HepG2 (cell line): ENCODE measurements at regions not wholly inside any gene's neighbourhood (a gene's known extent, or its start where the extent isn't known, plus 50 kb on each side); places are given as distances from the start of the nearest gene placed in this dataset.

Experiments used
- ATAC-seq: fragments of 200-7000 bp; cut with Tn5 transposase; 3 replicates; pipeline ENCODE4 v1.9.1; 2020; ENCODE audit warnings: mild to moderate bottlenecking, moderate library complexity
- BruUV-seq: library from RNA; stranded (reverse); fragments of 400-500 nt; replicated peaks from 2 replicates; lab custom pipeline; 2021; lab: Mats Ljungman, UMichigan
- CTCF ChIA-PET: fragments of 300-600 bp; formaldehyde crosslinking; extraction: SDS; loops from one replicate; lab custom pipeline; 2021; ENCODE audit warnings: low total read pairs, inconsistent platforms, low intra/inter-chr PET ratio; lab: Yijun Ruan, JAX
- POLR2A ChIA-PET: fragments of 350-600 bp; sonication (Branson Sonifier 250); formaldehyde crosslinking; loops from one replicate; lab custom pipeline; 2020; ENCODE audit warnings: antibody characterized with exemption, inconsistent platforms; lab: Yijun Ruan, JAX
- DNase-seq: peaks from one replicate; pipeline ENCODE4 v3.0.0-alpha.2; 2015; ENCODE audit warnings: low spot score
- FAIRE-seq: peaks from 3 replicates; lab custom pipeline; 2011; peaks lifted over from hg19 to GRCh38; lab: Jason Lieb, UNC
- H2AFZ ChIP-seq: one replicate; pipeline ENCODE4 v1.6.1; 2011; ENCODE audit warnings: low read length, inconsistent platforms
- H3K27ac ChIP-seq: fragments of 300-600 bp; 3 replicates; pipeline ENCODE4 v1.8.0; 2011; ENCODE audit warnings: mixed run types, mild to moderate bottlenecking, mixed read lengths, low read length, inconsistent platforms; ENCODE audit not compliant: insufficient read depth; ENCODE audit errors: extremely low read length
- H3K27me3 ChIP-seq, 2 experiments: fragments of 200-600 bp in 1 of 2; 2 replicates in 1 of 2; 3 replicates in 1 of 2; pipeline versions ENCODE4 v1.6.0 to v1.8.0; 2011; ENCODE audit warnings: low read length in 2 of 2, mild to moderate bottlenecking in 2 of 2, moderate library complexity in 2 of 2, inconsistent platforms in 1 of 2; ENCODE audit not compliant: insufficient read depth in 2 of 2, control insufficient read depth in 1 of 2
- H3K36me3 ChIP-seq, 2 experiments: fragments of 200-600 bp in 1 of 2; replicated peaks in 1 of 2; 2 replicates in 1 of 2; 3 replicates in 1 of 2; pipeline versions ENCODE4 v1.5.1 to v1.8.0; 2011; ENCODE audit warnings: low read length in 2 of 2, inconsistent platforms in 1 of 2; ENCODE audit not compliant: insufficient read depth in 2 of 2, control insufficient read depth in 1 of 2
- H3K4me1 ChIP-seq: 2 replicates; pipeline ENCODE4 v1.5.1; 2012; ENCODE audit warnings: low read length, inconsistent platforms; ENCODE audit not compliant: insufficient read depth
- H3K4me2 ChIP-seq: 2 replicates; pipeline ENCODE4 v1.6.0; 2011; ENCODE audit warnings: low read depth, low read length, inconsistent platforms
- H3K4me3 ChIP-seq, 3 experiments: fragments of 200-600 bp in 1 of 3; sonication (generic), shearing (Covaris generic) in 1 of 3; replicated peaks in 1 of 3; 2 replicates each; pipeline ENCODE4 v1.5.1; 2011 to 2016; ENCODE audit warnings: low read length in 3 of 3, inconsistent platforms in 2 of 3, low read depth in 2 of 3, mild to moderate bottlenecking in 2 of 3, control low read depth in 1 of 3, mixed read lengths in 1 of 3; ENCODE audit not compliant: insufficient read depth in 1 of 3
- H3K79me2 ChIP-seq: one replicate; pipeline ENCODE4 v1.6.1; 2011; ENCODE audit warnings: low read length, inconsistent platforms; ENCODE audit not compliant: insufficient read depth
- H3K9ac ChIP-seq: 2 replicates; pipeline ENCODE4 v1.6.0; 2011; ENCODE audit warnings: mild to moderate bottlenecking, low read depth, low read length, inconsistent platforms; ENCODE audit not compliant: insufficient read depth
- H3K9me3 ChIP-seq: 2 replicates; pipeline ENCODE4 v1.5.1; 2012; ENCODE audit warnings: mild to moderate bottlenecking, low read length
- H4K20me1 ChIP-seq: 2 replicates; pipeline ENCODE4 v1.6.0; 2011; ENCODE audit warnings: inconsistent platforms, mild to moderate bottlenecking, low read length, moderate library complexity; ENCODE audit not compliant: insufficient read depth
- CEBPZ ChIP-seq: IDR thresholded peaks from 2 replicates; pipeline ENCODE4 v1.6.1; 2012; ENCODE audit warnings: low read length, improper control_type of control experiment
- FOXK1 ChIP-seq: sonication (generic); formaldehyde crosslinking; IDR thresholded peaks from 2 replicates; pipeline ENCODE4 v1.4.0; 2020; ENCODE audit warnings: low read depth, missing genetic modification reagents, borderline replicate concordance
- HMGA1 ChIP-seq: sonication (generic); formaldehyde crosslinking; conservative IDR thresholded peaks from 2 replicates; pipeline ENCODE4 v1.4.0; 2020; ENCODE audit warnings: missing genetic modification reagents
- NFE2L2 ChIP-seq: fragments of 150-350 bp; IDR thresholded peaks from 2 replicates; pipeline ENCODE4 v1.6.1; 2014; ENCODE audit warnings: low read length
- PLRG1 ChIP-seq: fragments of 450-650 bp; conservative IDR thresholded peaks from 2 replicates; pipeline ENCODE4 v1.6.1; 2016
- POLR2AphosphoS5 ChIP-seq: IDR thresholded peaks from 2 replicates; pipeline ENCODE4 v1.6.1; 2012; ENCODE audit warnings: low read depth, low read length
- REXO4 ChIP-seq: sonication (generic); formaldehyde crosslinking; IDR thresholded peaks from 2 replicates; pipeline ENCODE4 v1.8.0; 2022; ENCODE audit warnings: missing genetic modification reagents, mild to moderate bottlenecking, borderline replicate concordance
- SNAPC5 ChIP-seq: sonication (generic); formaldehyde crosslinking; IDR thresholded peaks from 2 replicates; pipeline ENCODE4 v1.8.1; 2023; ENCODE audit warnings: mild to moderate bottlenecking, missing genetic modification reagents, borderline replicate concordance
- ZNF251 ChIP-seq: sonication (generic); formaldehyde crosslinking; IDR thresholded peaks from 2 replicates; pipeline ENCODE4 v1.9.0; 2021; ENCODE audit warnings: mild to moderate bottlenecking, missing genetic modification reagents
- ZNF292 ChIP-seq: sonication (generic); formaldehyde crosslinking; IDR thresholded peaks from 2 replicates; pipeline ENCODE4 v1.8.1; 2022; ENCODE audit warnings: mild to moderate bottlenecking, low read depth, missing genetic modification reagents, borderline replicate concordance
- ZNF335 ChIP-seq: sonication (generic); formaldehyde crosslinking; IDR thresholded peaks from 2 replicates; pipeline ENCODE4 v1.4.0; 2020; ENCODE audit warnings: missing genetic modification reagents
- WGBS: methylation state at CpG from one replicate; pipeline ENCODE4 v1.1.6; 2017; ENCODE audit warnings: low lambda C conversion rate; 5-methylcytosine and 5-hydroxymethylcytosine counted together
- in situ Hi-C: cut with HindIII; loops from 2 replicates; pipeline ENCODE4 v1.10.0; 2017; ENCODE audit warnings: low pct_unique_long_range_greater_than_20kb; ENCODE audit not compliant: extremely low pct_ligation_motif_present
- intact Hi-C: fragments of 100-400 bp; cut with micrococcal nuclease; formaldehyde crosslinking; loops from one replicate; pipeline ENCODE4 v1.10.0; 2022; ENCODE audit not compliant: unreplicated experiment
- TF ChIP-seq, protein P1 (sequence below): sonication (generic); formaldehyde crosslinking; IDR thresholded peaks from 2 replicates; pipeline ENCODE4 v1.4.0; 2020; ENCODE audit warnings: missing genetic modification reagents, low read depth, mild to moderate bottlenecking, borderline replicate concordance
- TF ChIP-seq, protein P2 (sequence below): sonication (generic); formaldehyde crosslinking; IDR thresholded peaks from 2 replicates; pipeline ENCODE4 v1.4.0; 2020; ENCODE audit warnings: missing genetic modification reagents

DNA sequence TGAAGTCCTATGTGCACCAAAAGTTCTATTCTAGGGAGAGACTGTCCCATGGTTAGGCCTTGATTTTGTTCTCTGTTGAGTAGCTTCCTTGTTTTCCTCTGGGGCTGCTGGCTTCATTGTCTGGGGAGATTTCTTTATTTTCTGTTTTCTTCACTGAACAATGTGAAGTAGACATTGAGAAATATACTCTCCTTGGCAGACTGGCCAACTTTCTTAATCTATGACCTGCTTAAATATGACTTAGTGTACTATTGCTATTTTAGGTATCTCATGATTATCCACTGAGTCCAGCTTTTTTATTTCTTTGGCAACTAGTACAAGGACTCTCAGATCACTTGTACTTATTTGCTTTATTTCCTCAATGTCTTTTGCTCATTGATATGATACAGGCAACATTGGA, 1594.6 kb downstream of the ARAP2 start (continued):
- TF ChIP-seq, protein P1, sequence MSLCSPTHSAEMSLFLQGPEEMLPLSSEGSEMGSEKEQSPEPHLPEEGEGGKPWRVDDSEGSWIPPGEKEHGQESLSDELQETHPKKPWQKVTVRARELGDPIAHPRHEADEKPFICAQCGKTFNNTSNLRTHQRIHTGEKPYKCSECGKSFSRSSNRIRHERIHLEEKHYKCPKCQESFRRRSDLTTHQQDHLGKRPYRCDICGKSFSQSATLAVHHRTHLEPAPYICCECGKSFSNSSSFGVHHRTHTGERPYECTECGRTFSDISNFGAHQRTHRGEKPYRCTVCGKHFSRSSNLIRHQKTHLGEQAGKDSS (CRISPR knock-in tag) = no peak
- TF ChIP-seq FOXK1 (CRISPR knock-in tag) (no peak), ZNF335 (CRISPR knock-in tag) (no peak), REXO4 (CRISPR knock-in tag) (no peak)

- DNase-seq (no peak), FAIRE-seq (no peak), ATAC-seq (no peak)
- in situ Hi-C loops = no loop called here
- CTCF ChIA-PET = no interaction called here
- H3K27me3 ChIP-seq = no peaks in the 10 kb centered on the region
- no peaks in the 10 kb centered on the region for H3K4me1 ChIP-seq
- H3K36me3 ChIP-seq = no peaks in the 10 kb centered on the region
- 38% methylated on average over 3 of the region's 5 CpGs for WGBS
- no peak overlapping the region for H2AFZ ChIP-seq
- H3K9me3 ChIP-seq = peaks cover 17% of the 10 kb centered on the region
- no peak overlapping the region for H3K27ac ChIP-seq
- no peak overlapping the region for H3K4me3 ChIP-seq
- H3K4me2 ChIP-seq = no peak overlapping the region
- no peaks in the 10 kb centered on the region for H3K79me2 ChIP-seq
- POLR2A ChIA-PET = no interaction called here
- H4K20me1 ChIP-seq = no peaks in the 10 kb centered on the region
- BruUV-seq = no TSS peak
- intact Hi-C loops = no loop called here
- no peak overlapping the region for H3K9ac ChIP-seq
- TF ChIP-seq CEBPZ = no peak
- TF ChIP-seq NFE2L2 = no peak
- no peak for TF ChIP-seq ZNF251 (CRISPR knock-in tag)
- TF ChIP-seq ZNF292 = no peak
- TF ChIP-seq PLRG1 = no peak
- no peak for TF ChIP-seq HMGA1 (CRISPR knock-in tag)
- TF ChIP-seq POLR2AphosphoS5 = no peak
- TF ChIP-seq, protein P2, sequence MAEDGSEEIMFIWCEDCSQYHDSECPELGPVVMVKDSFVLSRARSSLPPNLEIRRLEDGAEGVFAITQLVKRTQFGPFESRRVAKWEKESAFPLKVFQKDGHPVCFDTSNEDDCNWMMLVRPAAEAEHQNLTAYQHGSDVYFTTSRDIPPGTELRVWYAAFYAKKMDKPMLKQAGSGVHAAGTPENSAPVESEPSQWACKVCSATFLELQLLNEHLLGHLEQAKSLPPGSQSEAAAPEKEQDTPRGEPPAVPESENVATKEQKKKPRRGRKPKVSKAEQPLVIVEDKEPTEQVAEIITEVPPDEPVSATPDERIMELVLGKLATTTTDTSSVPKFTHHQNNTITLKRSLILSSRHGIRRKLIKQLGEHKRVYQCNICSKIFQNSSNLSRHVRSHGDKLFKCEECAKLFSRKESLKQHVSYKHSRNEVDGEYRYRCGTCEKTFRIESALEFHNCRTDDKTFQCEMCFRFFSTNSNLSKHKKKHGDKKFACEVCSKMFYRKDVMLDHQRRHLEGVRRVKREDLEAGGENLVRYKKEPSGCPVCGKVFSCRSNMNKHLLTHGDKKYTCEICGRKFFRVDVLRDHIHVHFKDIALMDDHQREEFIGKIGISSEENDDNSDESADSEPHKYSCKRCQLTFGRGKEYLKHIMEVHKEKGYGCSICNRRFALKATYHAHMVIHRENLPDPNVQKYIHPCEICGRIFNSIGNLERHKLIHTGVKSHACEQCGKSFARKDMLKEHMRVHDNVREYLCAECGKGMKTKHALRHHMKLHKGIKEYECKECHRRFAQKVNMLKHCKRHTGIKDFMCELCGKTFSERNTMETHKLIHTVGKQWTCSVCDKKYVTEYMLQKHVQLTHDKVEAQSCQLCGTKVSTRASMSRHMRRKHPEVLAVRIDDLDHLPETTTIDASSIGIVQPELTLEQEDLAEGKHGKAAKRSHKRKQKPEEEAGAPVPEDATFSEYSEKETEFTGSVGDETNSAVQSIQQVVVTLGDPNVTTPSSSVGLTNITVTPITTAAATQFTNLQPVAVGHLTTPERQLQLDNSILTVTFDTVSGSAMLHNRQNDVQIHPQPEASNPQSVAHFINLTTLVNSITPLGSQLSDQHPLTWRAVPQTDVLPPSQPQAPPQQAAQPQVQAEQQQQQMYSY (CRISPR knock-in tag) = no peak
- TF ChIP-seq SNAPC5 = no peak
These were observed 1580.3 kb downstream of the ARAP2 start for GRCh38 chr4:34664051-34664450.
